Pancreas (tissue), 10 donors: ENCODE measurements at regions not wholly inside any gene's neighbourhood (a gene's known extent, or its start where the extent isn't known, plus 50 kb on each side); places are given as distances from the start of the nearest gene placed in this dataset.

Experiments used
- ATAC-seq, 4 donors: fragments of 200-7000 bp; cut with Tn5 transposase; one replicate each; pipeline versions ENCODE4 v1.8.0 to v1.9.1; 2020; ENCODE audit warnings: mild to moderate bottlenecking in 4 of 4, moderate library complexity in 4 of 4
- DNase-seq, 6 donors: peaks; one replicate each; pipeline ENCODE4 v3.0.0-alpha.2; 2020
- FAIRE-seq: peaks from 2 replicates; lab custom pipeline; 2012; peaks lifted over from hg19 to GRCh38; lab: Jason Lieb, UNC
- H3K27ac ChIP-seq, 4 donors: fragments of 200-600 bp; sonication (generic); 1 replicate in 3 of 4; 2 replicates in 1 of 4; pipeline versions ENCODE4 v1.5.0 to v1.8.0; 2020
- H3K27me3 ChIP-seq, 4 donors: fragments of 200-600 bp; one replicate each; pipeline ENCODE4 v1.8.0; 2021
- H3K36me3 ChIP-seq, 3 donors: fragments of 200-600 bp; sonication (generic) in 1 of 3; one replicate each; pipeline versions ENCODE4 v1.5.0 to v1.8.0; 2020 to 2021
- H3K4me1 ChIP-seq, 3 donors: fragments of 200-600 bp; one replicate each; pipeline ENCODE4 v1.8.0; 2021
- H3K4me3 ChIP-seq, 4 donors: fragments of 200-600 bp; sonication (generic) in 2 of 4; one replicate each; pipeline versions ENCODE4 v1.5.0 to v1.8.0; 2020 to 2021
- H3K9me3 ChIP-seq, 4 donors: fragments of 200-600 bp; one replicate each; pipeline ENCODE4 v1.8.0; 2021
- WGBS, 2 donors: extraction: QIAGEN DNeasy Blood & Tissue Kit; methylation state at CpG; one replicate each; pipeline ENCODE4 v1.1.7; 2013; 5-methylcytosine and 5-hydroxymethylcytosine counted together
- intact Hi-C, 3 donors: fragments of 100-400 bp; cut with DNase I; formaldehyde crosslinking; loops; one replicate each; pipeline versions ENCODE4 v1.11.1 to v1.14.2; 2022
- TF ChIP-seq, protein P1 (sequence below), 4 donors: fragments of 200-600 bp; sonication (generic) in 3 of 4; IDR thresholded peaks; one replicate each; pipeline versions ENCODE4 v1.5.0 to v1.8.0; 2021; ENCODE audit warnings: antibody characterized with exemption in 4 of 4
- donor health status: healthy with polysubstance abuse.
- donor health status: DM: no; HTN: no; CAD: no; lungs with moderate emphysema.
- donor health status: DM: no; HTN: no; CAD: no.
- donor health status: control.
- donor health status: control.
- donor health status: Bipolar disorder and iron deficiency.
- donor health status: DM: yes; HTN: yes; CAD: no.
- donor health status: DM: no; HTN: no; CAD: no.
- donor health status: DM: no; HTN: no; CAD: no.
- donor health status: DM: yes; HTN: yes; CAD: no.

GRCh38 chr1:168387781-168388760 lies 107.4 kb downstream of the TBX19 start:
- intact Hi-C loops = no loop called here
- 57 to 79% methylated on average over 5 of the region's 5 CpGs for WGBS, 2 donors
- no peak for FAIRE-seq

GRCh38 chr1:168386949-168387586 lies 106.4 kb downstream of the TBX19 start:
- no peaks in the 10 kb centered on the region for H3K9me3 ChIP-seq
- intact Hi-C loops = no loop called here
- TF ChIP-seq, protein P1, sequence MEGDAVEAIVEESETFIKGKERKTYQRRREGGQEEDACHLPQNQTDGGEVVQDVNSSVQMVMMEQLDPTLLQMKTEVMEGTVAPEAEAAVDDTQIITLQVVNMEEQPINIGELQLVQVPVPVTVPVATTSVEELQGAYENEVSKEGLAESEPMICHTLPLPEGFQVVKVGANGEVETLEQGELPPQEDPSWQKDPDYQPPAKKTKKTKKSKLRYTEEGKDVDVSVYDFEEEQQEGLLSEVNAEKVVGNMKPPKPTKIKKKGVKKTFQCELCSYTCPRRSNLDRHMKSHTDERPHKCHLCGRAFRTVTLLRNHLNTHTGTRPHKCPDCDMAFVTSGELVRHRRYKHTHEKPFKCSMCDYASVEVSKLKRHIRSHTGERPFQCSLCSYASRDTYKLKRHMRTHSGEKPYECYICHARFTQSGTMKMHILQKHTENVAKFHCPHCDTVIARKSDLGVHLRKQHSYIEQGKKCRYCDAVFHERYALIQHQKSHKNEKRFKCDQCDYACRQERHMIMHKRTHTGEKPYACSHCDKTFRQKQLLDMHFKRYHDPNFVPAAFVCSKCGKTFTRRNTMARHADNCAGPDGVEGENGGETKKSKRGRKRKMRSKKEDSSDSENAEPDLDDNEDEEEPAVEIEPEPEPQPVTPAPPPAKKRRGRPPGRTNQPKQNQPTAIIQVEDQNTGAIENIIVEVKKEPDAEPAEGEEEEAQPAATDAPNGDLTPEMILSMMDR (IDR thresholded peaks at IDR 0.05) = no peak
- FAIRE-seq (no peak), ATAC-seq (peak; percentile 93 to 94 (median 94)), DNase-seq (peak; percentile 43 to 84 (median 74))
- no peaks in the 10 kb centered on the region for H3K36me3 ChIP-seq
- no peak overlapping the region for H3K27ac ChIP-seq
- 15 to 22% methylated on average over 25 of the region's 25 CpGs for WGBS, 2 donors
- no peaks in the 10 kb centered on the region for H3K27me3 ChIP-seq
- peak overlapping the region in 1 of 4 donors; percentile 19 for H3K4me3 ChIP-seq
- no peaks in the 10 kb centered on the region for H3K4me1 ChIP-seq

More at GRCh38 chr1:168387781-168388760, 107.4 kb downstream of the TBX19 start:
- TF ChIP-seq, protein P1 (IDR thresholded peaks at IDR 0.05) = no peak
- no peak overlapping the region for H3K4me3 ChIP-seq
- H3K36me3 ChIP-seq = no peaks in the 10 kb centered on the region
- peaks cover 0 to 2% (median 0%) of the 10 kb centered on the region in 3 donors for H3K4me1 ChIP-seq
- no peaks in the 10 kb centered on the region for H3K9me3 ChIP-seq
- no peaks in the 10 kb centered on the region for H3K27me3 ChIP-seq
- ATAC-seq (no peak), DNase-seq (no peak)
- no peak overlapping the region for H3K27ac ChIP-seq

DNA sequence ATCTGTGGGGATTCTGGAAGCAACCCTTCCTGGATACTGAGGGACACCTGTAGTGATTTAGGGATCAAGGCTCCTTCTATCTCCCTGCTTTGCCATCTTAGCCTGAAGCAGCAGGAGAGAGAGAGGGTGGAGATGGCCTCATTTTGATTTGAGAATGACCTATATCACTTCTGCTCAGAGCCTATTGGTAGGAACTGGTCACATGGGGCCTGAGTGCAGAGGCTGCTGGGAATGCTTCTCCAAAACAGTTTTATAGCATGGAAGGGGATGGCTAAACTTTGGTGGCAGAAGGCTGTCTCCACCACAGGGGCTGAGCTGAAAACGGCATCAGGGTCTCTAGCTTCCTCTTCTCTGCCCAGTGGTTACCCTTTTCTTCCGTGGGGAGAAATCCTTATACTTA lies 105.8 kb downstream of the TBX19 start:
- Histone ChIP-seq H3K36me3 (no peaks in the 10 kb centered on the region), H3K27ac (no peak overlapping the region), H3K9me3 (no peaks in the 10 kb centered on the region), H3K4me3 (no peak overlapping the region), H3K4me1 (no peaks in the 10 kb centered on the region), H3K27me3 (no peaks in the 10 kb centered on the region)
- FAIRE-seq (no peak), DNase-seq (no peak), ATAC-seq (no peak)
- WGBS, 2 donors = 55 to 82% methylated on average over 2 of the region's 2 CpGs
- intact Hi-C loops = no loop called here
- TF ChIP-seq, protein P1 (IDR thresholded peaks at IDR 0.05) = no peak

DNA sequence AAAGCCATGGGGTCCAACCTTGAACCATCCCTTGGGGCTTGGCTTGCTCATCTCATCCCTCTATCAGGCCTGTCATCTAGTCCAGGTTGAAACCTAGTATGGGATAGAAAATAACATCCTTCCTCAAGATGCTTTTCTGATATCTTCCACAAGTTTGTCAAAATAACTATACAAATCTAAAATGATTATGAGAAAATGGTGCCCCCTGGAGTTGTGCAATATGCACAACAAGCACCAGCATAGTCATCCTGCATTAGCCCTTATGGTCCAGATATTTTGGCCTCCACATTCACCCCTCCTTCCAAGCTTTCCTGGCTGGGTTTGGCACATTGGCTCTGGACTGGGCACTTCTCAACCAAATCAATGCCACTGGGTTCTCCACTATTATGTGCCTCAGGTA lies 101.2 kb downstream of the TBX19 start:
- intact Hi-C loops = no loop called here
- no peak for DNase-seq
- Histone ChIP-seq H3K27me3 (no peaks in the 10 kb centered on the region), H3K9me3 (no peaks in the 10 kb centered on the region), H3K36me3 (no peaks in the 10 kb centered on the region), H3K4me1 (no peaks in the 10 kb centered on the region), H3K4me3 (no peak overlapping the region), H3K27ac (no peak overlapping the region)
- FAIRE-seq = no peak
- TF ChIP-seq, protein P1 (IDR thresholded peaks at IDR 0.05) = no peak
- ATAC-seq = no peak
